PC-3 (cell line): ENCODE measurements at regions not wholly inside any gene's neighbourhood (a gene's known extent, or its start where the extent isn't known, plus 50 kb on each side); places are given as distances from the start of the nearest gene placed in this dataset.
A peak's percentile ranks its signal among the peaks of the same experiment; 100 is the strongest.
"Not testable (repeated sequence)": the region's sequence is repeated elsewhere in the genome, so short reads cannot be mapped to it uniquely, and the experiment has no call there.

ENCODE experiments used
- ATAC-seq: fragments of 200-7000 bp; cut with Tn5 transposase; 2 replicates; pipeline ENCODE4 v1.9.1; 2020; ENCODE audit warnings: mild to moderate bottlenecking, moderate library complexity
- BruUV-seq: library from RNA; stranded (reverse); fragments of 400-500 nt; replicated peaks from 2 replicates; lab custom pipeline; 2021; lab: Mats Ljungman, UMichigan
- CTCF ChIA-PET: fragments of 300-600 bp; sonication (Branson Sonifier 250); formaldehyde crosslinking; loops from one replicate; lab custom pipeline; 2022; ENCODE audit warnings: antibody characterized with exemption; lab: Charles Lee
- POLR2A ChIA-PET: fragments of 300-600 bp; sonication (Branson Sonifier 250); formaldehyde crosslinking; loops from one replicate; lab custom pipeline; 2022; ENCODE audit warnings: antibody characterized with exemption; ENCODE audit not compliant: unreplicated experiment; lab: Charles Lee
- DNase-seq: peaks from one replicate; pipeline ENCODE4 v3.0.0-alpha.2; 2015
- H2AFZ ChIP-seq: fragments of 300-600 bp; sonication (generic); 2 replicates; pipeline ENCODE4 v1.6.0; 2016; ENCODE audit warnings: antibody characterized with exemption, low read length
- H3F3A ChIP-seq: fragments of 300-600 bp; sonication (generic); one replicate; pipeline ENCODE4 v1.6.0; 2017; ENCODE audit warnings: antibody characterized with exemption, low read length, control low read depth, mild to moderate bottlenecking; ENCODE audit not compliant: unreplicated experiment
- H3K27ac ChIP-seq: fragments of 300-600 bp; sonication (generic); 2 replicates; pipeline ENCODE4 v1.5.1; 2016; ENCODE audit warnings: mild to moderate bottlenecking, low read length
- H3K27me3 ChIP-seq: fragments of 300-600 bp; sonication (generic); 2 replicates; pipeline ENCODE4 v1.6.1; 2016; ENCODE audit warnings: low read length, mixed read lengths
- H3K36me3 ChIP-seq: fragments of 300-600 bp; sonication (generic); 2 replicates; pipeline ENCODE4 v1.6.1; 2016; ENCODE audit warnings: low read depth, mixed run types, low read length, mixed read lengths
- H3K4me1 ChIP-seq: fragments of 300-600 bp; sonication (generic); 2 replicates; pipeline ENCODE4 v1.5.1; 2016; ENCODE audit warnings: low read length; ENCODE audit not compliant: insufficient read depth
- H3K4me2 ChIP-seq: fragments of 300-600 bp; sonication (generic); 2 replicates; pipeline ENCODE4 v1.6.0; 2016; ENCODE audit warnings: low read length
- H3K4me3 ChIP-seq: fragments of 300-600 bp; sonication (generic); 2 replicates; pipeline ENCODE4 v1.5.1; 2016; ENCODE audit warnings: mild to moderate bottlenecking, low read length, mixed read lengths
- H3K79me2 ChIP-seq: fragments of 300-600 bp; sonication (generic); 2 replicates; pipeline ENCODE4 v1.6.1; 2017; ENCODE audit warnings: low read length, mixed read lengths
- H3K9ac ChIP-seq: fragments of 300-600 bp; sonication (generic); 2 replicates; pipeline ENCODE4 v1.6.0; 2016; ENCODE audit warnings: mild to moderate bottlenecking, low read length
- H3K9me2 ChIP-seq: fragments of 300-600 bp; sonication (generic); replicated peaks from 2 replicates; pipeline ENCODE4 v1.6.1; 2016; ENCODE audit warnings: mixed run types, low read length, mixed read lengths
- H3K9me3 ChIP-seq: fragments of 300-600 bp; sonication (generic); 2 replicates; pipeline ENCODE4 v1.6.1; 2016; ENCODE audit warnings: low read length, mixed read lengths
- H4K20me1 ChIP-seq: fragments of 300-600 bp; sonication (generic); 2 replicates; pipeline ENCODE4 v1.6.1; 2016; ENCODE audit warnings: low read length, mixed read lengths
- CTCF ChIP-seq: fragments of 300-600 bp; sonication (generic); conservative IDR thresholded peaks from 2 replicates; pipeline ENCODE4 v1.5.1; 2017; ENCODE audit warnings: antibody characterized with exemption, low read depth, mild to moderate bottlenecking, low read length
- EZH2 ChIP-seq: fragments of 300-600 bp; sonication (generic); IDR thresholded peaks from one replicate; pipeline ENCODE4 v1.6.1; 2017; ENCODE audit warnings: antibody characterized with exemption, mild to moderate bottlenecking, low read length; ENCODE audit not compliant: unreplicated experiment
- EZH2phosphoT487 ChIP-seq: fragments of 300-600 bp; sonication (generic); IDR thresholded peaks from 2 replicates; pipeline ENCODE4 v1.6.1; 2018; ENCODE audit warnings: mild to moderate bottlenecking, antibody characterized with exemption, low read length, borderline replicate concordance
- intact Hi-C: fragments of 100-400 bp; cut with micrococcal nuclease; formaldehyde crosslinking; loops from 2 replicates; pipeline ENCODE4 v1.9.0; 2023

GRCh38 chr11:55431541-55431940 is 63.8 kb downstream of the OR4A15 start:
- H4K20me1 ChIP-seq, intact Hi-C loops, H3F3A ChIP-seq, H3K9me2 ChIP-seq, H3K4me1 ChIP-seq, ATAC-seq, CTCF ChIA-PET, DNase-seq, H3K4me3 ChIP-seq, H3K79me2 ChIP-seq, POLR2A ChIA-PET, H3K27me3 ChIP-seq, H3K36me3 ChIP-seq, H3K4me2 ChIP-seq, H2AFZ ChIP-seq, H3K27ac ChIP-seq, BruUV-seq, H3K9me3 ChIP-seq, H3K9ac ChIP-seq: not testable (repeated sequence)

GRCh38 chr11:55457641-55458040 is 89.9 kb downstream of the OR4A15 start:
- intact Hi-C loops = no loop called here
- H3K36me3 ChIP-seq = no peaks in the 10 kb centered on the region
- H3K9ac ChIP-seq = no peak overlapping the region
- no peak overlapping the region for H3K27ac ChIP-seq
- no peaks in the 10 kb centered on the region for H3K27me3 ChIP-seq
- no peaks in the 10 kb centered on the region for H3K9me2 ChIP-seq
- POLR2A ChIA-PET = no interaction called here
- CTCF ChIA-PET = no interaction called here
- H3F3A ChIP-seq = no peaks in the 10 kb centered on the region
- no peak overlapping the region for H3K4me2 ChIP-seq
- no peak overlapping the region for H2AFZ ChIP-seq
- ATAC-seq (no peak), DNase-seq (peak; percentile 61)
- TF ChIP-seq EZH2phosphoT487 (no peak), EZH2 (no peak), CTCF (no peak)
- H4K20me1 ChIP-seq = no peaks in the 10 kb centered on the region
- no peaks in the 10 kb centered on the region for H3K4me1 ChIP-seq
- H3K9me3 ChIP-seq = no peaks in the 10 kb centered on the region; the same call in 1 of the 2 replicates
- BruUV-seq = no TSS peak
- no peak overlapping the region for H3K4me3 ChIP-seq
- H3K79me2 ChIP-seq = no peaks in the 10 kb centered on the region

- POLR2A ChIA-PET, H3K9ac ChIP-seq, H3K27me3 ChIP-seq, ATAC-seq, H3F3A ChIP-seq, H3K79me2 ChIP-seq, H3K9me3 ChIP-seq, DNase-seq, H3K4me2 ChIP-seq, H3K36me3 ChIP-seq, H3K27ac ChIP-seq, H3K4me1 ChIP-seq, CTCF ChIA-PET, BruUV-seq, H2AFZ ChIP-seq, intact Hi-C loops, H3K4me3 ChIP-seq, H4K20me1 ChIP-seq, H3K9me2 ChIP-seq: not testable (repeated sequence)
Observed at GRCh38 chr11:55459871-55460270, 92.1 kb downstream of the OR4A15 start.

GRCh38 chr11:55474321-55474720 is 79.9 kb upstream of the OR4C15 start:
- Histone ChIP-seq H2AFZ (no peak overlapping the region), H3F3A (peaks cover 3% of the 10 kb centered on the region), H3K4me2 (no peak overlapping the region), H3K27me3 (no peaks in the 10 kb centered on the region), H4K20me1 (no peaks in the 10 kb centered on the region), H3K9me2 (no peaks in the 10 kb centered on the region), H3K4me3 (no peak overlapping the region), H3K27ac (peak overlapping the region; percentile 83), H3K9me3 (0 out of 2 replicates have a peak, but pooled peaks cover 4% of the 10 kb centered on the region), H3K36me3 (no peaks in the 10 kb centered on the region), H3K79me2 (no peaks in the 10 kb centered on the region), H3K9ac (no peak overlapping the region), H3K4me1 (peaks cover 17% of the 10 kb centered on the region)
- ChIA-PET POLR2A (no interaction called here), CTCF (no interaction called here)
- DNase-seq = peak; percentile 90
- no TSS peak for BruUV-seq
- no peak for TF ChIP-seq EZH2phosphoT487
- TF ChIP-seq CTCF = no peak
- no peak for TF ChIP-seq EZH2
- ATAC-seq = peak; percentile 95
- intact Hi-C loops = no loop called here
